HCT116 (cell line): ENCODE measurements at regions not wholly inside any gene's neighbourhood (a gene's known extent, or its start where the extent isn't known, plus 50 kb on each side); places are given as distances from the start of the nearest gene placed in this dataset.

ENCODE experiments used
- ATAC-seq: fragments of 200-7000 bp; cut with Tn5 transposase; 2 replicates; pipeline ENCODE4 v1.9.1; 2020; ENCODE audit warnings: mild to moderate bottlenecking, moderate library complexity
- BruUV-seq: library from RNA; stranded (reverse); fragments of 400-500 nt; replicated peaks from 2 replicates; lab custom pipeline; 2021; lab: Mats Ljungman, UMichigan
- CTCF ChIA-PET: fragments of 300-600 bp; sonication (Branson Sonifier 250); formaldehyde crosslinking; loops from one replicate; lab custom pipeline; 2021; ENCODE audit warnings: antibody characterized with exemption; lab: Charles Lee
- POLR2A ChIA-PET: fragments of 300-600, 350-600 bp; sonication (Branson Sonifier 250); formaldehyde crosslinking; loops from one replicate; lab custom pipeline; 2021; ENCODE audit warnings: antibody characterized with exemption; lab: Charles Lee
- RAD21 ChIA-PET, 2 experiments: fragments of 300-600 bp; sonication (Branson Sonifier 250); formaldehyde crosslinking; loops; one replicate each; lab custom pipeline; 2023; ENCODE audit warnings: low total read pairs in 2 of 2; ENCODE audit not compliant: uncharacterized antibody in 2 of 2, unreplicated experiment in 2 of 2, low non-redundant PET in 1 of 2; lab: Charles Lee
- DNase-seq: peaks from one replicate; pipeline ENCODE4 v3.0.0-alpha.2; 2010; ENCODE audit warnings: low read depth, low spot score
- H2AFZ ChIP-seq: fragments of 200-600 bp; shearing (Covaris generic), sonication (generic); 2 replicates; pipeline ENCODE4 v1.6.1; 2017; ENCODE audit warnings: low read depth, mixed run types, mixed read lengths, antibody characterized with exemption, low read length; ENCODE audit not compliant: poor library complexity, severe bottlenecking
- H3K27ac ChIP-seq: 2 replicates; pipeline ENCODE4 v1.5.1; 2012; ENCODE audit warnings: low read depth, low read length
- H3K27me3 ChIP-seq: fragments of 200-600 bp; sonication (generic); 2 replicates; pipeline ENCODE4 v1.6.1; 2016; ENCODE audit warnings: mixed run types, low read length, mixed read lengths; ENCODE audit not compliant: insufficient read depth
- H3K36me3 ChIP-seq, 2 experiments: fragments of 200-500 bp in 1 of 2; fragments of 200-600 bp in 1 of 2; sonication (Bioruptor generic) in 1 of 2; sonication (generic) in 1 of 2; 2 replicates each; pipeline versions ENCODE4 v1.5.1 to v1.6.1; 2014 to 2016; ENCODE audit warnings: low read length in 2 of 2, inconsistent platforms in 1 of 2, mixed read lengths in 1 of 2, mixed run types in 1 of 2; ENCODE audit not compliant: insufficient read depth in 2 of 2, control insufficient read depth in 1 of 2
- H3K4me1 ChIP-seq, 2 experiments: fragments of 200-600 bp in 1 of 2; sonication (generic) in 1 of 2; 2 replicates each; pipeline versions ENCODE4 v1.5.1 to v1.6.1; 2012 to 2017; ENCODE audit warnings: low read length in 2 of 2, inconsistent platforms in 1 of 2, mild to moderate bottlenecking in 1 of 2, mixed read lengths in 1 of 2, mixed run types in 1 of 2, moderate library complexity in 1 of 2; ENCODE audit not compliant: insufficient read depth in 2 of 2, control insufficient read depth in 1 of 2
- H3K4me2 ChIP-seq: fragments of 200-600 bp; sonication (generic); 2 replicates; pipeline ENCODE4 v1.6.1; 2017; ENCODE audit warnings: mixed run types, low read length, mixed read lengths
- H3K4me3 ChIP-seq, 2 experiments: fragments of 200-600 bp in 1 of 2; sonication (generic) in 1 of 2; replicated peaks in 1 of 2; 2 replicates each; pipeline ENCODE4 v1.5.1; 2011 to 2016; ENCODE audit warnings: low read length in 2 of 2, control low read depth in 1 of 2, low read depth in 1 of 2, mild to moderate bottlenecking in 1 of 2, mixed read lengths in 1 of 2, mixed run types in 1 of 2
- H3K79me2 ChIP-seq: fragments of 200-600 bp; sonication (generic); 2 replicates; pipeline ENCODE4 v1.6.1; 2017; ENCODE audit warnings: mild to moderate bottlenecking, mixed run types, low read length, moderate library complexity, mixed read lengths; ENCODE audit not compliant: insufficient read depth
- H3K9ac ChIP-seq: fragments of 200-600 bp; sonication (generic); 2 replicates; pipeline ENCODE4 v1.6.1; 2016; ENCODE audit warnings: low read length, mixed read lengths
- H3K9me2 ChIP-seq: fragments of 200-600 bp; sonication (generic), shearing (Covaris generic); 2 replicates; pipeline ENCODE4 v1.6.1; 2017; ENCODE audit warnings: mixed run types, mild to moderate bottlenecking, moderate library complexity; ENCODE audit not compliant: insufficient read depth
- H3K9me3 ChIP-seq, 2 experiments: fragments of 200-500 bp in 1 of 2; fragments of 200-600 bp in 1 of 2; sonication (Bioruptor generic) in 1 of 2; sonication (generic) in 1 of 2; 2 replicates each; pipeline ENCODE4 v1.6.1; 2014 to 2017; ENCODE audit warnings: low read length in 2 of 2, mixed read lengths in 2 of 2, inconsistent platforms in 1 of 2, low read depth in 1 of 2, mild to moderate bottlenecking in 1 of 2, mixed run types in 1 of 2, moderate library complexity in 1 of 2; ENCODE audit not compliant: control insufficient read depth in 1 of 2, insufficient read depth in 1 of 2
- H4K20me1 ChIP-seq: fragments of 200-600 bp; sonication (generic), shearing (Covaris generic); 2 replicates; pipeline ENCODE4 v1.6.1; 2017; ENCODE audit warnings: mixed run types, mild to moderate bottlenecking, moderate library complexity; ENCODE audit not compliant: insufficient read depth
- CEBPB ChIP-seq: IDR thresholded peaks from 2 replicates; pipeline ENCODE4 v1.6.1; 2012; ENCODE audit warnings: low read depth
- CTCF ChIP-seq, 3 experiments: fragments of 200-600 bp in 1 of 3; sonication (generic) in 1 of 3; IDR thresholded peaks in 2 of 3; conservative IDR thresholded peaks in 1 of 3; 2 replicates each; pipeline ENCODE4 v1.5.1; 2012 to 2017; ENCODE audit warnings: low read depth in 2 of 3, low read length in 2 of 3, antibody characterized with exemption in 1 of 3, borderline replicate concordance in 1 of 3, control low read depth in 1 of 3, mild to moderate bottlenecking in 1 of 3, mixed read lengths in 1 of 3, mixed run types in 1 of 3, moderate library complexity in 1 of 3; ENCODE audit not compliant: insufficient read depth in 1 of 3
- REST ChIP-seq: IDR thresholded peaks from 2 replicates; pipeline ENCODE4 v1.6.1; 2012; ENCODE audit warnings: low read depth
- SRF ChIP-seq: IDR thresholded peaks from 2 replicates; pipeline ENCODE4 v1.6.1; 2012; ENCODE audit warnings: low read depth
- YY1 ChIP-seq: IDR thresholded peaks from 2 replicates; pipeline ENCODE4 v1.6.1; 2011; ENCODE audit warnings: low read length, low read depth, moderate library complexity, mild to moderate bottlenecking; ENCODE audit not compliant: insufficient replicate concordance; ENCODE audit errors: extremely low read depth
- ZFX ChIP-seq: fragments of 450-650 bp; IDR thresholded peaks from 2 replicates; pipeline ENCODE4 v1.6.1; 2017
- intact Hi-C: fragments of 100-400 bp; cut with micrococcal nuclease; formaldehyde crosslinking; loops from 2 replicates; pipeline ENCODE4 v1.10.0; 2022

GRCh38 chr12:74910831-74911230 lies 298.8 kb downstream of the KCNC2 start:
- no peaks in the 10 kb centered on the region for H3K9me2 ChIP-seq
- no TSS peak for BruUV-seq
- RAD21 ChIA-PET, result no interaction called here

More at GRCh38 chr12:74910831-74911230, 298.8 kb downstream of the KCNC2 start:
- TF ChIP-seq YY1, result no peak
- TF ChIP-seq SRF, result no peak
- TF ChIP-seq CEBPB, result no peak
- TF ChIP-seq ZFX, result no peak
- TF ChIP-seq REST, result no peak
- no peak for TF ChIP-seq CTCF (IDR thresholded peaks at IDR 0.05 in 2 of 3, conservative IDR thresholded peaks at IDR 0.05 in 1 of 3; ENCODE audit: borderline replicate concordance in 1 of 3, insufficient read depth in 1 of 3, low read depth in 2 of 3, low read length in 2 of 3)
- TF ChIP-seq, all 23 proteins: peak for 0
- CTCF ChIA-PET, result no interaction called here
- Histone ChIP-seq H3K9me3 (no peaks in the 10 kb centered on the region), H3K36me3 (no peaks in the 10 kb centered on the region), H2AFZ (peak overlapping the region; percentile 47), H3K9ac (no peak overlapping the region), H3K4me3 (no peak overlapping the region), H3K27me3 (no peaks in the 10 kb centered on the region), H3K79me2 (no peaks in the 10 kb centered on the region), H3K4me2 (no peak overlapping the region), H3K27ac (no peak overlapping the region), H4K20me1 (no peaks in the 10 kb centered on the region), H3K4me1 (no peaks in the 10 kb centered on the region)
- ATAC-seq (no peak), DNase-seq (no peak)
- intact Hi-C loops, result no loop called here
- POLR2A ChIA-PET, result no interaction called here
